ENCODE measurements at regions not wholly inside any gene's neighbourhood (a gene's known extent, or its start where the extent isn't known, plus 50 kb on each side); places are given as distances from the start of the nearest gene placed in this dataset.

GRCh38 chr12:25052196-25052913 lies 103.5 kb upstream of the BCAT1 start:
- peak; percentile 94 for DNase-seq (ENCODE audit: low read depth)
- peak overlapping the region; percentile 96 for H3K4me3 ChIP-seq (ENCODE audit: low read depth, low read length)
- TF ChIP-seq CTCF (IDR thresholded peaks at IDR 0.05; ENCODE audit: insufficient read depth, low read depth, low read length, missing control alignments), result no peak

GRCh38 chr12:25051656-25052195 lies 102.8 kb upstream of the BCAT1 start:
- peak overlapping the region; percentile 96 for H3K4me3 ChIP-seq (ENCODE audit: low read depth, low read length)
- peak; percentile 88 for DNase-seq (ENCODE audit: low read depth)
- no peak for TF ChIP-seq CTCF (IDR thresholded peaks at IDR 0.05; ENCODE audit: insufficient read depth, low read depth, low read length, missing control alignments)

GRCh38 chr12:25051171-25051570 lies 102.3 kb upstream of the BCAT1 start:
- H3K4me3 ChIP-seq (ENCODE audit: low read depth, low read length), result peak overlapping the region; percentile 96
- DNase-seq (ENCODE audit: low read depth), result peak; percentile 55

GRCh38 chr12:25045869-25046268 lies 97.0 kb upstream of the BCAT1 start:
- DNase-seq (ENCODE audit: low read depth), result no peak
- H3K4me3 ChIP-seq (ENCODE audit: low read depth, low read length), result no peak overlapping the region
- TF ChIP-seq CTCF (IDR thresholded peaks at IDR 0.05; ENCODE audit: insufficient read depth, low read depth, low read length, missing control alignments), result no peak

More at GRCh38 chr12:25051171-25051570, 102.3 kb upstream of the BCAT1 start:
- TF ChIP-seq CTCF (IDR thresholded peaks at IDR 0.05; ENCODE audit: insufficient read depth, low read depth, low read length, missing control alignments), result no peak

GRCh38 chr12:25041006-25041741 lies 92.3 kb upstream of the BCAT1 start:
- peak; percentile 66 for DNase-seq (ENCODE audit: low read depth)
- TF ChIP-seq CTCF (IDR thresholded peaks at IDR 0.05; ENCODE audit: insufficient read depth, low read depth, low read length, missing control alignments), result no peak
- H3K4me3 ChIP-seq (ENCODE audit: low read depth, low read length), result peak overlapping the region; percentile 26

GRCh38 chr12:25040593-25040992 lies 91.7 kb upstream of the BCAT1 start:
- no peak for DNase-seq (ENCODE audit: low read depth)
- no peak overlapping the region for H3K4me3 ChIP-seq (ENCODE audit: low read depth, low read length)
- no peak for TF ChIP-seq CTCF (IDR thresholded peaks at IDR 0.05; ENCODE audit: insufficient read depth, low read depth, low read length, missing control alignments)
